DMS53 treated with DMSO at 0.1 percent for 48 hours (cell line): ENCODE measurements at regions not wholly inside any gene's neighbourhood (a gene's known extent, or its start where the extent isn't known, plus 50 kb on each side); places are given as distances from the start of the nearest gene placed in this dataset.
"Not testable (repeated sequence)": the region's sequence is repeated elsewhere in the genome, so short reads cannot be mapped to it uniquely, and the experiment has no call there.

Experiments used
- DNase-seq: peaks from one replicate; lab custom pipeline; 2025; ENCODE audit not compliant: unreplicated experiment; lab: John Stamatoyannopoulos, UW

DNA sequence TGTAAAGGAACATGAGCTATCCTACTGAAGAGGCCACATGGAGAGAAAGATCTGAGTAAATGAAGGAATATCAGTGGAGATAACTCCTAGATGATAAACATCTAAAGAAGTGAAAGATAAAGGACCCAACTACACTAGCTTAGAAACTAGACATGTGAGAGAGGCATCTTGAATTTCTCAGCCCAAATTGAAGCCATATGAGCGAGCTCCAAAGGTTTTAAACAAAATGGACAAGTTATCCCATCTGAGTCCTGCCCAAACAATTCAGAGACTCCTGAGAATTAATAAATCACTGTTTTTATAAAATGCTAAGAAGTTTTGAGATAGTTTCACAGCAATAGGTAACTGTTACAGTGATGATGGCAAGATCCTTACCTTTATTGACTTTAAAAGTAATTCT lies 438.9 kb downstream of the NAV3 start:
- no peak for DNase-seq

GRCh38 chr12:78271546-78271945 lies 440.9 kb downstream of the NAV3 start:
- no peak for DNase-seq

DNA sequence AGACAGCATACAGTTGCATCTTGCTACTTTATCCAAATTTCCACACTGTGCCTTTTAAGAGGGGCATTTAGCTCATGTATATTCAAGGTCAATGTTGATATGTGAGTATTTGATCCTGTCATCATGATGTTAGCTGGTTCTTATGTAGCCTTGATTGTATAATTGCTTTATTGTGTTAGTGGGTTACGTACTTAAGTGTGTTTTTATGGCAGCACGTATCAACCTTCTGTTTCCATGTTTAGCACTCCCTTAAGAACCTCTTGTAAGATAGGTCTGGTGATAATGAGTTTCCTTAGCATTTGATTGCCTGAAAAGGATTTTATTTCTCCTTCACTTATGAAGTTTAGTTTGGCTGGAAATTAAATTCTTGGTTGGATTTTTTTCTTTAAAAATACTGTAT lies 445.2 kb downstream of the NAV3 start:
- no peak for DNase-seq

GRCh38 chr12:78278706-78279190 lies 448.1 kb downstream of the NAV3 start:
- no peak for DNase-seq

GRCh38 chr12:78279567-78279966 lies 448.9 kb downstream of the NAV3 start:
- DNase-seq = no peak

DNA sequence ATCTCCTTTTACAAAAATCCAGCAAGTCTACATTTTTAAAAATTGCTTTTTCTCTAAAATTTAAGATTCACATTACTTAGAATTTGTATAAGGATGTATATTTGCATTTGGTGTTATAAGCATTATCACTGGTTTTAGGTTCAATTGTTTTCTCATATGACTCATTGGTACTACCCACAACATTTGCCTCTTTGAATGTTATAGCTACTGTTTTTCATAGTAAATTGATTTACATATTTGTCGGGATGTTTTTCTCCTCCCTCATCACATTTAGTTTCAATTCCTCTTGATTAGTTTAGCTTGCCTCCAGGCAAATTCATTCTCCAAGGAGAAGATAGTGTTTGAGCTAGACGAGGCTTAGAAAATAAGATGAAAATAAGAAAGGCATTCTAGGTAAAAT lies 450.4 kb downstream of the NAV3 start:
- DNase-seq = not testable (repeated sequence)

- DNase-seq = no peak
Observed at GRCh38 chr12:78284417-78284816, 453.7 kb downstream of the NAV3 start.

DNA sequence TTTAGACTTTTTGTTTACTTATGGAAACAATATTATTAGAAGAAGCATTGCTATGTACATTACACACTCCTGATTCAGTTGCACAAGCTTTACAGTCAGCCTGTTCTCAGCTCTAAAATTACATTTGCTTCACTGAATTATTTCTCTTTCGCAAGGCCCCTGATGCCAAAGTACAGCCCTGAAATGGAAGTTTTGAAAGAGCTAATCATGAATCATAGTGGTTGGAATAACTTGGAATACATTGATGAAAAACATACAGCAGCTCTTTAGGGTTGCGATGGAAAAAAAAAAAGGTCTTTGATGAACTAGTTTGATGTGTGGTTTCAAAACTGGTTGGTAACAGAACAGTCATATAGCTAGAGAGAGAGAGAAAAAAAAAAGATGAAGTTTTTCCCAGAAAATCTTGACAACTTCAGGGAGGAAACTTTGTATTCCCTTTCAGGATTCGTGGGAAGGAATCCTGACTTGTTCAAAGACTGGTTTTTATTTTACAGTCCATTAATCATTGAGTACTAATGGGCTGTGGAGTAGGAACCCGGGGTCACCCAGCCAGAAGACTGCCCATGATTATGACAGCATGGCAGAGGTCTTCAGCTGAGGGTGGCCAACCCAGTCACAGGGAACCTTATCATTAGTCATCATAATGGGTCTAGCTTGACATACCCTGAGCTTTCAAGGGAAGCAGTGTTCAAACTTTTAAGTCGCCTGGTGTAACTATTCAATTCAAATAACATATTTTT lies 460.1 kb downstream of the NAV3 start:
- DNase-seq = no peak

- DNase-seq = no peak
Observed at GRCh38 chr12:78293059-78293686, 462.5 kb downstream of the NAV3 start.

DNA sequence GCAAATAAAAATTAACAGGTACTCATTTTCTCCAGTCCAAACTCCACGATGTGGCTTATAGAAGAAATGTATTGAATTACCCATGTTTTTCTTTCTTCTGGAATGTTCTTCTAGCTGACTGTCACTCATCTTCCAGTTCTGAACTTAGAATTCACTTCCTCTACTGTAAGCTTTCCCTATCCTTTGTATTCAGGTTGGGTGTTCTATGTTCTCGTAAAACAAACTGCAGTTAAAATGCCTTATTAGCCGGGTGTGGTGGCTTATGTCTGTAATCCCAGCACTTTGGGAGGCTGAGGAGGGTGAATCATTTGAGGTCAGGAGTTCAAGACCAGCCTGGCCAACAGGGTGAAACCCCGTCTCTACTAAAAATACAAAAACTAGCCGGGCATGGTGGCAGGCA lies 470.6 kb downstream of the NAV3 start:
- DNase-seq = not testable (repeated sequence)

DNA sequence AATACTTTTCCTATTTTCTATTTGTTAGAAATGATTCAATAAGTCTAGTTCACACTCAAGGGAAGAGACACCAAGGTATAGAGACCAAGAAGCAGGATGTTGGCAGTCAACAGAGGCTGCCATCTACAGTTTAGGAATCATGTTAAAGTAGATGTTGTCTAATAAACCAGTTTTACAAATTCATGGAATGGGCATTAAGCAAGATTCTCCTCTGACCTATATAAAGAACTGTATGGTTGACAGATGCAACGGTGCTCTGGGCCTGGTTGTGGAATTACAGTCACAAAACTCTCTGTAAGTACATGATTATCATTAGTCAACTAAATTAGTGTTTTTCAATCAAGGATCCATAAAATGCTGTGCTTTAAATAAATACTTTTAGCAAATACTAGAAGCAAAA lies 475.1 kb downstream of the NAV3 start:
- no peak for DNase-seq

DNA sequence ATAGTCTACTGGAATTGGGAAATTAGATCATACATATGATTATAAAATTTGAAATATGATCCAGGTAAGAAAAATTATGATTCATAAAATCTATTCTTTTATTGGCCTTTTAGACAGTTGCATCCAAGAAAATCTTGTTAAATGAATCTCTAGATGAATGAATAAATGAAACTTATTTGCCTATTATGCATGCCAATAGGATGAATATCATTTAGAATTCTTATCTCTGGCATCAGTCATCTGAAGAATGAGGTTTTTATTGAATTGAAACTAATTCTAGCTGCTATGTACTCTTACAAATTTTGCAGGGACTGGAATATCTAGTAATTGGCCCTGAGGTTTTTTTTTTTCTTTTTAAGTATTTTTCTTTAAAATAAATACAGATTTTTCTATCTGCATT lies 475.5 kb downstream of the NAV3 start:
- DNase-seq = no peak

- no peak for DNase-seq
Observed at GRCh38 chr12:78308701-78309100, 478.0 kb downstream of the NAV3 start.

DNA sequence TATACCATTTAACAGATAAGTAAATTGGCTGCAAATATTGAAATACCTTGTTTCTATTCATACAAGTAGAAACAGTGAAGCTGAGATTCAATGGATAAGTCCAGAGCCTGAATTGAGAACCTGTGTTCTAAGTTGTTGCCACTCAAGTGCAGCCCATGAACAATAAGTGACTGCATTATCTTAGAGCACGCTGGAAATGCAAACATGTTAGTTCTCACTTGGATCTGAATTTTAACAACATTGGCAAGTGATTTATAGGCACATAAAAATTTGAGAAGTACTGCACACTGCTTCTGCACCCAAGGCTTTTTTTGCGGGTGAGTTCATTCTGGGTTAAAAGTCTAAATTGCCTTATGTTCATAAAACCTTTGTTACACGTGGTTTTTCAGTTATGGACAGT lies 484.3 kb downstream of the NAV3 start:
- DNase-seq = no peak

DNA sequence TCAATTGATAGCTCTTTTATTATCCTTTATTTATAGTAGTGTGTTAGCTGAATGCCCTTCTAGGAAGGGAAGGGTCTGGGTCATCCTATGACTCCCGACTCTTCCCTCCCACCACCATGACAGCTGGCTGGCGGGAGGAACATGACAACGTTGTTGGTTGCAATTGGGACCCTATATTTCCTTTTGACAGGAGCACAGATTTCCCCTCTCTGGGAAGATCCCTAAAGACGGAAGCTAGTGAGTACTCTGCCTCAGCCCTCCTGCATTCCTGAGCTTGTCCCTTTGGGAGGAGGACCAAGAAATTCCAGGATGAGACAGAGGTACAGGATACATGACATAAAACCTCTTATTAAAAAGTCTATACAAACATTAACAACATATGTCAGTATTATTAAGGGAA lies 485.4 kb downstream of the NAV3 start:
- DNase-seq = no peak

DNA sequence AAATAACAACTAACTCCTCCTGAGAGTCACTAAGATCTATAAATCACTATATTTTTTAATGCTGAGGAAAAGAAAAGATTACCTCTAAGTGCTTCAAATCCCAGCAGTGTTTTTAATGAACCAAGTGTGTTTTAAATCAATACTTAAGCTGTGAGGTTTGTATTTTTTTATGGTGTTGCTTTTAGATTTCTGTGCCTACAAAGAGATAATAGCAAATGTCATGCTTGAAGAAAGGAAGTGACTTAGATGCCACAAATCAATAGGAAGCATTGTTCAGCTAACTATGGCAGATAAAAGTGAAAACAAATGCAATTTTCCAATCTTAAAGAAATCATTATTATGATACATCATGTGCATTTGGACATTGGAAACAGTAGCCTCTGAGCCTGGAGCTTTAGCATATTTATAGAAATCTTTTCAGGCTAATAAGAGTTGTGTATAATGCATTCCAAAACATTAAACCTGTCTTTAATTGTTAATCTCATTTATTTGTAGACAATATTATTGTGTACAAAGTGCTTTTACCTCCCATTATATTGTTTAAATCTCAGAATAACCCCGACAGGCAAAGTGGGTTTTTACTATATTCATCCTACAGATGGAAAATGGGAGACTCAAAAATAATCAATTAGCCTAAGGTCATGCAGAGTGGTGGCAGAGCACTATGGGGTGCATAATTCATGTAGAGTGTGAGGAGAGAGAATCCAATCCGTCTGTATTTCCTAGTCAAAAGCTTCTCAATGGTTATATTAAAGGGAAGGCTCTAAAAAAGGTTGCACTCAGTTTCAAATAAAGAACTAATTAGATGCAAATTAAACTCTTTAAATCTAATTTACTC lies 486.2 kb downstream of the NAV3 start:
- no peak for DNase-seq

GRCh38 chr12:78321696-78322095 lies 491.0 kb downstream of the NAV3 start:
- DNase-seq = no peak

GRCh38 chr12:78323226-78323625 lies 492.5 kb downstream of the NAV3 start:
- DNase-seq = no peak

- no peak for DNase-seq
Observed at GRCh38 chr12:78324234-78324633, 493.5 kb downstream of the NAV3 start.

DNA sequence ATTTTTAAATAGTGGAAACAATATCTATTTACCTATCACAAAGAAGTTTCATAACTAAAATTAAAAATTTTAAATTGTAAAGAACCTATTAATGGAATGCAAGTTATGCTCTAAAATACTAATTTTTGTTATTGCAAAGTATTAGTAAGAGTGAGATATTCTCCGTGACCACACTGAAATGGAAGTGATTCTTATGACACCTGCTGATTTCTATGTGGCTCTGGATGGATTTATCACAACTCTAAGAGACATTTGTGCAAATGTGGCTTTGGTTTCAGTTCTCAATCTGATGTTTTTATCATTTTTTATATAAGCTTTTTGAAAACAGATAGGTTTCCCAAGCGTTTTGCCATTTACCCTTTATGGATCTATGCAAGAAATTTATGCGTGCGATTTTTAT lies 497.8 kb downstream of the NAV3 start:
- no peak for DNase-seq

DNA sequence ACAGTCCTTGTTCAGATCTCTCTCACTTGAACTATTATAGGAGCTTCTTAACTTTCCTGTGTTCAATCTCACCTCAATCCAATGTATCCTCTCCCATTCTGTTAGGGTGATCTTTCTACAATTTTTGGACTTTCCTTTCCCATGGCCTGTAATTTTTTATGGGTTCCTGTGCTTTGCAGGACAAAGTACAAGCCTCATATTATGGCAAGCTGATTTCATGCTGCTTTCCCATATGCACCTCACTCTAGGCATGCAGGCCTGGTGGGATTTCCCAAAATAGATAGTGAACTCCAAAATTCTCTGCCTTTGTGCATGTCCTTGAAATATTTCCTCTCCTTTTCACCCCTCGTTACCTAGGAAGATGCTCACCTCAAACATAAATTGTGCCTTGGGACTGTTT lies 499.4 kb downstream of the NAV3 start:
- no peak for DNase-seq

DNA sequence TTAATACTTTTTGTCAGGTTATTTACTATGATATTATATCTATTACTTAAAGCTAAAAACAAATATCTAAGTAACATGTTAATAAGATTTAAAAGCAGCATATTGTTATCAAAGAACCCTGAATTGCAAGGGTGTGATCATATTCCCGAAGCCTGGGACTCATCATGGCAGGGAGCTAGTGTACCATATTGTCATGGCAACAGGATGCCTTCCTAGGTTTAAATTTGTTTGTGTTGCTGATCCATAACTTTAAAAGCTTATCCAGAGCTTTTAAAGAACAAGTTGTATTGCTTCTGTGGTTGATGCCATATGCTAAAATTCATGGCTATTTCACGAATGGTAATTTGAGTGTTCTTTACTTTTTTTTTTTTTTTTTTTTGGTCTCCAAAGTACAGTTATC lies 500.5 kb downstream of the NAV3 start:
- no peak for DNase-seq
